Heart left ventricle (tissue), 16 donors: ENCODE measurements at regions not wholly inside any gene's neighbourhood (a gene's known extent, or its start where the extent isn't known, plus 50 kb on each side); places are given as distances from the start of the nearest gene placed in this dataset.

Experiments
- ATAC-seq, 4 donors: fragments of 200-7000 bp; cut with Tn5 transposase; one replicate each; pipeline ENCODE4 v1.9.1; 2020 to 2022; ENCODE audit warnings: moderate library complexity in 4 of 4, mild to moderate bottlenecking in 3 of 4, moderate number of reproducible peaks in 1 of 4
- DNase-seq, 5 donors: peaks; one replicate each; pipeline ENCODE4 v3.0.0-alpha.2; 2020
- H3K27ac ChIP-seq, 12 donors: fragments of 200-600 bp; sonication (generic) in 4 of 12; one replicate each; pipeline versions ENCODE4 v1.5.0 to v1.8.0; 2016 to 2022; ENCODE audit warnings: mild to moderate bottlenecking in 2 of 12
- H3K27me3 ChIP-seq, 9 donors: fragments of 200-600 bp; sonication (generic) in 2 of 9; one replicate each; pipeline versions ENCODE4 v1.5.1 to v1.8.0; 2016 to 2022; ENCODE audit warnings: mild to moderate bottlenecking in 3 of 9
- H3K36me3 ChIP-seq, 9 donors: fragments of 200-600 bp; sonication (generic) in 2 of 9; one replicate each; pipeline versions ENCODE4 v1.5.0 to v1.8.0; 2018 to 2022; ENCODE audit warnings: mild to moderate bottlenecking in 2 of 9
- H3K4me1 ChIP-seq, 12 donors: fragments of 200-600 bp; sonication (generic) in 4 of 12; one replicate each; pipeline versions ENCODE4 v1.5.0 to v1.8.0; 2016 to 2022; ENCODE audit warnings: mild to moderate bottlenecking in 3 of 12
- H3K4me3 ChIP-seq, 12 donors: fragments of 200-600 bp; sonication (generic) in 4 of 12; one replicate each; pipeline versions ENCODE4 v1.5.0 to v1.8.0; 2017 to 2022; ENCODE audit warnings: mild to moderate bottlenecking in 9 of 12, moderate library complexity in 4 of 12
- H3K9me3 ChIP-seq, 12 donors: fragments of 200-600 bp; sonication (generic) in 4 of 12; one replicate each; pipeline versions ENCODE4 v1.5.0 to v1.8.0; 2016 to 2022; ENCODE audit warnings: mild to moderate bottlenecking in 1 of 12
- POLR2A ChIP-seq, 2 donors: fragments of 450-650 bp; IDR thresholded peaks; one replicate each; pipeline ENCODE4 v1.6.1; 2017; ENCODE audit warnings: antibody characterized with exemption in 2 of 2, mild to moderate bottlenecking in 2 of 2, moderate library complexity in 2 of 2
- WGBS, 4 donors: extraction: QIAGEN DNeasy Blood & Tissue Kit in 2 of 4; methylation state at CpG; one replicate each; pipeline versions ENCODE4 v1.1.5 to v1.1.7; 2013 to 2018; 5-methylcytosine and 5-hydroxymethylcytosine counted together
- intact Hi-C, 10 donors: fragments of 100-400 bp; cut with DNase I; formaldehyde crosslinking; loops; one replicate each; pipeline versions ENCODE4 v1.11.1 to v1.14.2; 2022
- TF ChIP-seq, protein P1 (sequence below), 12 donors: fragments of 200-600 bp; sonication (generic) in 4 of 12; IDR thresholded peaks; one replicate each; pipeline versions ENCODE4 v1.5.0 to v1.8.0; 2018 to 2022; ENCODE audit warnings: antibody characterized with exemption in 12 of 12, mild to moderate bottlenecking in 5 of 12
- donor health status: ischemic (EF 13 %, LVEDD 7.1; RV severe dilation, severe dysfunction).
- donor health status: healthy with polysubstance abuse.
- donor health status: DM: no; HTN: yes; CAD: no.
- donor health status: DM: no; HTN: no; CAD: no.
- donor health status: ischemic (EF 25% LVEDD 6.9; RV normal size, moderate dysfunction).
- donor health status: ischemic (EF 25% LVEDD 5.7; RV mildly dilated, moderate dysfunction).
- donor health status: healthy.
- donor health status: DM: yes; HTN: yes; CAD: no.
- donor health status: ischemic (EF 35%, LVEDD 5.7; RV mildly dilated, moderate dysfunction).
- donor health status: nonischemic (EF 11% LVEDD 7.7; RV severe dilation, severe dysfunction).
- donor health status: DM: yes; HTN: yes; CAD: no.
- donor health status: PGD.
- donor health status: ischemic (EF 29% LVEDD 5.4; RV normal size, mild dysfunction).
- donor health status: nonischemic (EF 23%, LVEDD 6.1; RV moderate dilation, normal function).

GRCh38 chr11:119545978-119546915 is 123.3 kb upstream of the THY1 start:
- Histone ChIP-seq H3K27ac (no peak overlapping the region), H3K9me3 (peaks cover 0 to 11% (median 5%) of the 10 kb centered on the region in 12 donors), H3K27me3 (peaks cover 0 to 7% (median 0%) of the 10 kb centered on the region in 9 donors), H3K4me1 (no peaks in the 10 kb centered on the region), H3K4me3 (no peak overlapping the region), H3K36me3 (no peaks in the 10 kb centered on the region)
- 88 to 90% (median 89%) methylated on average over 7 to 13 of the region's 13 CpGs for WGBS, 4 donors
- intact Hi-C loops = no loop called here
- TF ChIP-seq POLR2A (IDR thresholded peaks at IDR 0.05) = no peak
- TF ChIP-seq, protein P1, sequence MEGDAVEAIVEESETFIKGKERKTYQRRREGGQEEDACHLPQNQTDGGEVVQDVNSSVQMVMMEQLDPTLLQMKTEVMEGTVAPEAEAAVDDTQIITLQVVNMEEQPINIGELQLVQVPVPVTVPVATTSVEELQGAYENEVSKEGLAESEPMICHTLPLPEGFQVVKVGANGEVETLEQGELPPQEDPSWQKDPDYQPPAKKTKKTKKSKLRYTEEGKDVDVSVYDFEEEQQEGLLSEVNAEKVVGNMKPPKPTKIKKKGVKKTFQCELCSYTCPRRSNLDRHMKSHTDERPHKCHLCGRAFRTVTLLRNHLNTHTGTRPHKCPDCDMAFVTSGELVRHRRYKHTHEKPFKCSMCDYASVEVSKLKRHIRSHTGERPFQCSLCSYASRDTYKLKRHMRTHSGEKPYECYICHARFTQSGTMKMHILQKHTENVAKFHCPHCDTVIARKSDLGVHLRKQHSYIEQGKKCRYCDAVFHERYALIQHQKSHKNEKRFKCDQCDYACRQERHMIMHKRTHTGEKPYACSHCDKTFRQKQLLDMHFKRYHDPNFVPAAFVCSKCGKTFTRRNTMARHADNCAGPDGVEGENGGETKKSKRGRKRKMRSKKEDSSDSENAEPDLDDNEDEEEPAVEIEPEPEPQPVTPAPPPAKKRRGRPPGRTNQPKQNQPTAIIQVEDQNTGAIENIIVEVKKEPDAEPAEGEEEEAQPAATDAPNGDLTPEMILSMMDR (IDR thresholded peaks at IDR 0.05) = no peak
- DNase-seq (no peak), ATAC-seq (peak in 1 of 4 donors; percentile 42)

- H3K27ac ChIP-seq = no peak overlapping the region
- ATAC-seq (no peak), DNase-seq (no peak)
- no peak overlapping the region for H3K4me3 ChIP-seq
- H3K4me1 ChIP-seq = peaks cover 0 to 6% (median 0%) of the 10 kb centered on the region in 12 donors
- no peaks in the 10 kb centered on the region for H3K9me3 ChIP-seq
- intact Hi-C loops = no loop called here
- no peaks in the 10 kb centered on the region for H3K36me3 ChIP-seq
- WGBS, 4 donors = 80 to 88% (median 86%) methylated on average over 7 of the region's 7 CpGs
- no peak for TF ChIP-seq POLR2A (IDR thresholded peaks at IDR 0.05)
- TF ChIP-seq, protein P1 (IDR thresholded peaks at IDR 0.05) = no peak
- H3K27me3 ChIP-seq = peaks cover 0 to 23% (median 0%) of the 10 kb centered on the region in 9 donors
These were observed 117.6 kb upstream of the THY1 start for GRCh38 chr11:119540370-119541125.

DNA sequence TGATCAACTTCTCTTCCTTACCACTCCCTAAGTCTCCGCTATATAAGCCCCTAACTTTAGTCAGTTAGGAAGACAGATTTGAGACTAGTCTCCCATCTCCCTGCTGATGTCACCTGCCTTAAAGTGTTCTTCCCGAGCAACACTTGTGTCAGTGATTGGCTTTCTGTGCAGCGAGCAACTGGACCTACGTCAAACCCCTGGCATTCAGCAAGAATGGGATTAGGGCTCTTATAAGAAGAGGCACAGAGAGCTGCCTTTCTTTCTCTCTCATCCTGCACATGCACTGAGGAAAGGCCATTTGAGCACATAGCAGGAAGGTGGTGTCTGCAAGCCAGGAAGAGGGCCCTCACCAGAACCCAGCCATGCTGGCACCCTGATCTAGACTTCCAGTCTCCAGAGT is 116.6 kb upstream of the THY1 start:
- H3K27me3 ChIP-seq = peaks cover 0 to 23% (median 0%) of the 10 kb centered on the region in 9 donors
- peaks cover 0 to 6% (median 0%) of the 10 kb centered on the region in 12 donors for H3K4me1 ChIP-seq
- WGBS, 4 donors = 86 to 95% (median 90%) methylated on average over 4 of the region's 4 CpGs
- no peaks in the 10 kb centered on the region for H3K9me3 ChIP-seq
- intact Hi-C loops = no loop called here
- H3K36me3 ChIP-seq = no peaks in the 10 kb centered on the region
- H3K4me3 ChIP-seq = no peak overlapping the region
- no peak for DNase-seq
- H3K27ac ChIP-seq = no peak overlapping the region
- TF ChIP-seq POLR2A (IDR thresholded peaks at IDR 0.05) = no peak
- TF ChIP-seq, protein P1 (IDR thresholded peaks at IDR 0.05) = no peak
- ATAC-seq = no peak

GRCh38 chr11:119538753-119539152 is 115.8 kb upstream of the THY1 start:
- Histone ChIP-seq H3K4me3 (no peak overlapping the region), H3K4me1 (peaks cover 0 to 15% (median 0%) of the 10 kb centered on the region in 12 donors), H3K9me3 (no peaks in the 10 kb centered on the region), H3K27ac (no peak overlapping the region), H3K36me3 (no peaks in the 10 kb centered on the region), H3K27me3 (peaks cover 0 to 23% (median 0%) of the 10 kb centered on the region in 9 donors)
- TF ChIP-seq, protein P1 (IDR thresholded peaks at IDR 0.05) = no peak
- TF ChIP-seq POLR2A (IDR thresholded peaks at IDR 0.05) = no peak
- intact Hi-C loops = no loop called here
- DNase-seq (no peak), ATAC-seq (no peak)
- WGBS, 4 donors = 78 to 91% (median 82%) methylated on average over 2 of the region's 2 CpGs
